K562 (cell line): ENCODE measurements at regions not wholly inside any gene's neighbourhood (a gene's known extent, or its start where the extent isn't known, plus 50 kb on each side); places are given as distances from the start of the nearest gene placed in this dataset.
A peak's percentile ranks its signal among the peaks of the same experiment; 100 is the strongest.

ENCODE experiments used
- ATAC-seq: fragments of 200-7000 bp; cut with Tn5 transposase; 3 replicates; pipeline ENCODE4 v1.9.1; 2020; ENCODE audit warnings: moderate library complexity
- BruUV-seq: library from RNA; stranded (reverse); fragments of 400-500 nt; replicated peaks from 2 replicates; lab custom pipeline; 2021; lab: Mats Ljungman, UMichigan
- CTCF ChIA-PET: fragments of 300-600 bp; formaldehyde crosslinking; extraction: SDS; loops from one replicate; lab custom pipeline; 2021; ENCODE audit warnings: low intra/inter-chr PET ratio; lab: Yijun Ruan, JAX
- POLR2A ChIA-PET: fragments of 300-600, 350-650 bp; sonication (Branson Sonifier 250); formaldehyde crosslinking; extraction: SDS; loops from one replicate; lab custom pipeline; 2021; ENCODE audit warnings: antibody characterized with exemption, inconsistent platforms; lab: Yijun Ruan, JAX
- DNase-seq, 4 experiments: peaks; one replicate each; pipeline versions ENCODE4 v3.0.0 to v3.0.0-alpha.2; 2011 to 2018; ENCODE audit warnings: low spot score in 3 of 4, mixed read lengths in 3 of 4; ENCODE audit errors: extremely low read depth in 1 of 4
- FAIRE-seq: peaks from 2 replicates; lab custom pipeline; 2011; peaks lifted over from hg19 to GRCh38; lab: Jason Lieb, UNC
- H2AFZ ChIP-seq: 2 replicates; pipeline ENCODE4 v1.6.0; 2011; ENCODE audit warnings: low read depth, low read length, control low read depth, inconsistent platforms
- H3K27ac ChIP-seq: fragments of 200-600 bp; 3 replicates; pipeline ENCODE4 v1.8.0; 2011; ENCODE audit warnings: low read depth, mild to moderate bottlenecking, control low read depth, inconsistent platforms, low read length, moderate library complexity, mixed read lengths; ENCODE audit errors: extremely low read depth
- H3K27me3 ChIP-seq, 2 experiments: fragments of 300-600 bp in 1 of 2; 2 replicates in 1 of 2; 3 replicates in 1 of 2; pipeline versions ENCODE4 v1.6.0 to v1.8.0; 2011; ENCODE audit warnings: inconsistent platforms in 2 of 2, low read length in 2 of 2, mild to moderate bottlenecking in 1 of 2, mixed read lengths in 1 of 2, moderate library complexity in 1 of 2; ENCODE audit not compliant: control insufficient read depth in 2 of 2, insufficient read depth in 2 of 2
- H3K36me3 ChIP-seq: fragments of 300-600 bp; 3 replicates; pipeline ENCODE4 v1.8.0; 2011; ENCODE audit warnings: mild to moderate bottlenecking, low read length, inconsistent platforms; ENCODE audit not compliant: control insufficient read depth, insufficient read depth
- H3K4me1 ChIP-seq, 2 experiments: fragments of 200-600 bp in 1 of 2; replicated peaks in 1 of 2; 2 replicates in 1 of 2; 3 replicates in 1 of 2; pipeline versions ENCODE4 v1.5.1 to v1.8.0; 2011; ENCODE audit warnings: inconsistent platforms in 2 of 2, low read length in 2 of 2, mild to moderate bottlenecking in 1 of 2, mixed read lengths in 1 of 2, moderate library complexity in 1 of 2; ENCODE audit not compliant: control insufficient read depth in 2 of 2, insufficient read depth in 2 of 2
- H3K4me2 ChIP-seq: 2 replicates; pipeline ENCODE4 v1.6.1; 2011; ENCODE audit warnings: low read length, control low read depth, inconsistent platforms, mixed read lengths; ENCODE audit not compliant: insufficient read depth
- H3K4me3 ChIP-seq: fragments of 200-600 bp; sonication (generic), shearing (Covaris generic); 2 replicates; pipeline ENCODE4 v1.5.1; 2016; ENCODE audit warnings: control low read depth, inconsistent platforms
- H3K79me2 ChIP-seq: fragments of 200-600 bp; 3 replicates; pipeline ENCODE4 v1.8.0; 2011; ENCODE audit warnings: low read length, inconsistent platforms; ENCODE audit not compliant: control insufficient read depth, insufficient read depth
- H3K9ac ChIP-seq, 2 experiments: 2 replicates each; pipeline versions ENCODE4 v1.6.0 to v1.6.1; 2011; ENCODE audit warnings: low read depth in 2 of 2, low read length in 2 of 2, control low read depth in 1 of 2, inconsistent platforms in 1 of 2, mild to moderate bottlenecking in 1 of 2, mixed read lengths in 1 of 2; ENCODE audit not compliant: insufficient read depth in 1 of 2
- H3K9me1 ChIP-seq: one replicate; pipeline ENCODE4 v1.6.0; 2011; ENCODE audit warnings: inconsistent platforms, mild to moderate bottlenecking, low read length, moderate library complexity; ENCODE audit not compliant: control insufficient read depth, insufficient read depth
- H3K9me3 ChIP-seq: replicated peaks from 2 replicates; pipeline ENCODE4 v1.5.1; 2011; ENCODE audit warnings: low read depth, low read length, inconsistent platforms; ENCODE audit not compliant: control insufficient read depth, insufficient read depth
- H4K20me1 ChIP-seq: replicated peaks from 2 replicates; pipeline ENCODE4 v1.6.1; 2011; ENCODE audit warnings: low read length, inconsistent platforms, mixed read lengths; ENCODE audit not compliant: control insufficient read depth, insufficient read depth
- CCAR2 ChIP-seq: fragments of 200-400 bp; formaldehyde crosslinking; IDR thresholded peaks from 2 replicates; pipeline ENCODE4 v1.6.1; 2017; ENCODE audit warnings: mild to moderate bottlenecking, low read depth, low read length
- DMBX1 ChIP-seq: fragments of 250-450 bp; sonication (Bioruptor Pico); IDR thresholded peaks from 2 replicates; pipeline ENCODE4 v1.8.0; 2022; ENCODE audit warnings: inconsistent platforms, mild to moderate bottlenecking, moderate library complexity, borderline replicate concordance
- GTF2E2 ChIP-seq: fragments of 200-800 bp; sonication (Bioruptor generic); IDR thresholded peaks from 2 replicates; pipeline ENCODE4 v1.6.1; 2016; ENCODE audit warnings: missing genetic modification characterization, missing compliant biosample characterization
- HDAC6 ChIP-seq: IDR thresholded peaks from 2 replicates; pipeline ENCODE4 v1.6.1; 2012; ENCODE audit warnings: low read depth, mild to moderate bottlenecking, control low read depth, inconsistent platforms, low read length, moderate library complexity
- MAFK ChIP-seq: IDR thresholded peaks from 2 replicates; pipeline ENCODE4 v1.6.1; 2011; ENCODE audit warnings: low read length, improper control_type of control experiment
- RREB1 ChIP-seq: fragments of 250-450 bp; sonication (Bioruptor Pico); IDR thresholded peaks from 2 replicates; pipeline ENCODE4 v1.4.0; 2020
- SMAD4 ChIP-seq: fragments of 250-450 bp; sonication (Bioruptor Pico); conservative IDR thresholded peaks from 2 replicates; pipeline ENCODE4 v1.8.0; 2021; ENCODE audit warnings: inconsistent platforms, mild to moderate bottlenecking, moderate library complexity
- ZBTB17 ChIP-seq: fragments of 450-650 bp; formaldehyde crosslinking; IDR thresholded peaks from 2 replicates; pipeline ENCODE4 v1.4.0; 2020; ENCODE audit warnings: mild to moderate bottlenecking
- ZNF311 ChIP-seq: fragments of 250-450 bp; sonication (Bioruptor Pico); IDR thresholded peaks from 2 replicates; pipeline ENCODE4 v1.4.0; 2020; ENCODE audit warnings: mild to moderate bottlenecking, moderate library complexity
- ZNF395 ChIP-seq: fragments of 200-800 bp; sonication (Bioruptor generic); IDR thresholded peaks from 2 replicates; pipeline ENCODE4 v1.6.1; 2017; ENCODE audit warnings: missing genetic modification characterization, missing compliant biosample characterization
- ZSCAN32 ChIP-seq: fragments of 450-650 bp; formaldehyde crosslinking; IDR thresholded peaks from 2 replicates; pipeline ENCODE4 v1.4.0; 2020; ENCODE audit warnings: mild to moderate bottlenecking, moderate library complexity
- WGBS: fragments of 100-300 bp; shearing (Covaris generic); methylation state at CpG from one replicate; pipeline ENCODE4 v1.1.6; 2016; ENCODE audit warnings: low coverage, mixed read lengths; ENCODE audit not compliant: insufficient coverage; ENCODE audit errors: missing lambda C conversion rate; 5-methylcytosine and 5-hydroxymethylcytosine counted together
- in situ Hi-C: fragments of 300-500 bp; cut with MboI; formaldehyde crosslinking; loops from 4 replicates; pipeline ENCODE4 v1.15.0; 2018; ENCODE audit warnings: inconsistent platforms, mixed read lengths
- intact Hi-C: fragments of 100-400 bp; cut with micrococcal nuclease; formaldehyde crosslinking; loops from 2 replicates; pipeline ENCODE4 v1.14.2; 2022

GRCh38 chr21:33977721-33978369 is 62.2 kb upstream of the ATP5PO start:
- H3K4me3 ChIP-seq, result no peak overlapping the region
- H4K20me1 ChIP-seq, result no peaks in the 10 kb centered on the region
- peak overlapping the region; percentile 92 for H3K27ac ChIP-seq
- peaks cover 12 to 36% of the 10 kb centered on the region in 2 experiments; a peak in 4 of 5 replicates for H3K4me1 ChIP-seq
- FAIRE-seq (no peak), DNase-seq (no peak), ATAC-seq (no peak)
- 73% methylated on average over 12 of the region's 12 CpGs for WGBS
- in situ Hi-C loops, result no loop called here
- intact Hi-C loops, result loop anchor here (5.0 to 10.0 kb wide), 3 partner anchors 41 to 393 kb away; partner anchors contain the start of gene DONSON
- peak overlapping the region; percentile 81 for H3K4me2 ChIP-seq
- H3K9ac ChIP-seq, result 0 out of 4 replicates have a peak overlapping the region, but pooled peaks of 1 of the 2 experiments have one; percentile 76
- no peaks in the 10 kb centered on the region for H3K9me3 ChIP-seq
- H3K27me3 ChIP-seq, result no peaks in the 10 kb centered on the region
- H3K9me1 ChIP-seq, result no peaks in the 10 kb centered on the region
- BruUV-seq, result no TSS peak
- peak overlapping the region; percentile 18; the same call in 1 of the 2 replicates for H2AFZ ChIP-seq
- CTCF ChIA-PET, result no interaction called here
- H3K36me3 ChIP-seq, result no peaks in the 10 kb centered on the region
- POLR2A ChIA-PET, result interaction anchor here (1.0 to 4.3 kb wide), 5 partner anchors 9 to 16 kb away, joined by 3 to 24 read pairs (median 5); no protein-coding TSS in a partner anchor
- no peaks in the 10 kb centered on the region for H3K79me2 ChIP-seq
- TF ChIP-seq ZNF395 (CRISPR knock-in tag), result 0 out of 2 replicates have a peak, but pooled peaks have one; percentile 28
- 0 out of 2 replicates have a peak, but pooled peaks have one; percentile 19 for TF ChIP-seq SMAD4 (CRISPR knock-in tag)
- TF ChIP-seq ZNF311, result peak; percentile 56; the same call in 1 of the 2 replicates
- TF ChIP-seq ZBTB17 (CRISPR knock-in tag), result peak; percentile 74; the same call in 1 of the 2 replicates
- TF ChIP-seq DMBX1 (CRISPR knock-in tag), result peak; percentile 48; the same call in 1 of the 2 replicates
- no peak for TF ChIP-seq ZSCAN32
- no peak for TF ChIP-seq HDAC6
- 0 out of 2 replicates have a peak, but pooled peaks have one; percentile 26 for TF ChIP-seq GTF2E2 (tag)
- no peak for TF ChIP-seq CCAR2
- TF ChIP-seq MAFK, result no peak
- no peak for TF ChIP-seq RREB1 (CRISPR knock-in tag)
